ENCODE measurements at regions not wholly inside any gene's neighbourhood (a gene's known extent, or its start where the extent isn't known, plus 50 kb on each side); places are given as distances from the start of the nearest gene placed in this dataset.

DNA sequence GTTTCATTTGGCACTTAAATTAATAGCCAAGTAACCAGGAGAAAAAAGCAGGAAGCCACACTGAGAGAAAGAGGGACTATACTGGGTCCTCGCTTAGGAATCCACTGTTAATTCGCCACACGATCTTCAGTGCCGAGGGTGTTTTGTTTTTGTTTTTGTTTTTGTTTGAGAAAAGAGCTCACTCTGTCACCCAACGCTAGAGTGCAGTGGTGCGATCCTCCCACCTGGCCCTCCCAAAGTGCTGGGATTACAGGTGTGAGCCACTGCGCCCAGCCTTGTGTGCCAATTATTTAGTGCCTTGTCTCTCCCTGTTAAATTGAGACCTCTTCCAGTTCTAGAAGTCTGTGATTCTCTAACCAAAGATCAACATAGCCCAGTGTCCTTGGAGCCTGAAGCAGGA, 53.8 kb upstream of the TPM1 start:
- TF ChIP-seq, protein P1, sequence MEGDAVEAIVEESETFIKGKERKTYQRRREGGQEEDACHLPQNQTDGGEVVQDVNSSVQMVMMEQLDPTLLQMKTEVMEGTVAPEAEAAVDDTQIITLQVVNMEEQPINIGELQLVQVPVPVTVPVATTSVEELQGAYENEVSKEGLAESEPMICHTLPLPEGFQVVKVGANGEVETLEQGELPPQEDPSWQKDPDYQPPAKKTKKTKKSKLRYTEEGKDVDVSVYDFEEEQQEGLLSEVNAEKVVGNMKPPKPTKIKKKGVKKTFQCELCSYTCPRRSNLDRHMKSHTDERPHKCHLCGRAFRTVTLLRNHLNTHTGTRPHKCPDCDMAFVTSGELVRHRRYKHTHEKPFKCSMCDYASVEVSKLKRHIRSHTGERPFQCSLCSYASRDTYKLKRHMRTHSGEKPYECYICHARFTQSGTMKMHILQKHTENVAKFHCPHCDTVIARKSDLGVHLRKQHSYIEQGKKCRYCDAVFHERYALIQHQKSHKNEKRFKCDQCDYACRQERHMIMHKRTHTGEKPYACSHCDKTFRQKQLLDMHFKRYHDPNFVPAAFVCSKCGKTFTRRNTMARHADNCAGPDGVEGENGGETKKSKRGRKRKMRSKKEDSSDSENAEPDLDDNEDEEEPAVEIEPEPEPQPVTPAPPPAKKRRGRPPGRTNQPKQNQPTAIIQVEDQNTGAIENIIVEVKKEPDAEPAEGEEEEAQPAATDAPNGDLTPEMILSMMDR (IDR thresholded peaks at IDR 0.05) = no peak
- TF ChIP-seq POLR2A (IDR thresholded peaks at IDR 0.05) = no peak

Data from body of pancreas (tissue), 4 donors.